PC-3 (cell line): ENCODE measurements at regions not wholly inside any gene's neighbourhood (a gene's known extent, or its start where the extent isn't known, plus 50 kb on each side); places are given as distances from the start of the nearest gene placed in this dataset.

Experiments used
- EZH2 ChIP-seq: fragments of 300-600 bp; sonication (generic); IDR thresholded peaks from one replicate; pipeline ENCODE4 v1.6.1; 2017; ENCODE audit warnings: antibody characterized with exemption, mild to moderate bottlenecking, low read length; ENCODE audit not compliant: unreplicated experiment
- EZH2phosphoT487 ChIP-seq: fragments of 300-600 bp; sonication (generic); IDR thresholded peaks from 2 replicates; pipeline ENCODE4 v1.6.1; 2018; ENCODE audit warnings: mild to moderate bottlenecking, antibody characterized with exemption, low read length, borderline replicate concordance

GRCh38 chr18:29436459-29436858, 1259.5 kb upstream of the CDH2 start:
- no peak for TF ChIP-seq EZH2phosphoT487
- TF ChIP-seq EZH2: no peak
